Fibroblast of the conjunctiva (primary cell): ENCODE measurements at regions not wholly inside any gene's neighbourhood (a gene's known extent, or its start where the extent isn't known, plus 50 kb on each side); places are given as distances from the start of the nearest gene placed in this dataset.
A peak's percentile ranks its signal among the peaks of the same experiment; 100 is the strongest.
"Not testable (repeated sequence)": the region's sequence is repeated elsewhere in the genome, so short reads cannot be mapped to it uniquely, and the experiment has no call there.

ENCODE experiments used
- DNase-seq: peaks from one replicate; pipeline ENCODE4 v3.0.0-alpha.2; 2010; ENCODE audit warnings: low read depth

DNA sequence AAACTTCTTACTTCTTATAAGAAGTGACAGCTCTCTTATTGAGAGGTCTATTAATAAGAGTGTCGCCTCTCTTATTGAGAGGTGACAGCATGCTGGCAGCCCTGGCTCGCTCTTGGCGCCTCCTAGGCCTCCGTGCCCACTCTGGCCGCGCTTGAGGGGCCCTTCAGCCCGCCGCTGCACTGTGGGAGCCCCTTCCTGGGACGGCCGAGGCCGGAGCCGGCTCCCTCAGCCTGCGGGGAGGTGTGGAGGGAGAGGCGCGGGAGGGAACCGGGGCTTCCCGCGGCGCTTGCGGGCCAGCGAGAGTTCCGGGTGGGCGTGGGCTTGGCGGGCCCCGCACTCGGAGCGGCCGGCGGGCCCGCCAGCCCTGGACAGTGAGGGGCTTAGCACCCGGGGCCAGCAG is 554.2 kb upstream of the ACTRT1 start:
- not testable (repeated sequence) for DNase-seq

DNA sequence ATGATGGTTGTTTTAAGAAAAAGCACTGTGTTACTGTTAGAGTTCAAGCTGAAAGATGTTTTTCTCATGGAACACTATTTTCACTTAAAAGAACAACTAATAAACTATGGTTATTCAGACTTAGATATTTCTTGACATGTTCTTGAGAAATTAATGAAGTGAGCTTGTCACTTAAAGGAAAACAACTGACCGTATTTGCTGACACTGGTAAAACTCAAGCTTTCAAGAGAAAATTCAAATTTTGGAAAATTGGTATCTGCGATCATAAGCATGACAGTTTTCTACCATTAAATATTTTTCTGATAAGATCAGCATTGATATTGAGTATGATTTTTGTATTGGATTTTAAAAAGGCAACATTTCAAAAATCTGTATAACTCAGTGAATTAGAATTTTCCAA is 549.5 kb upstream of the ACTRT1 start:
- DNase-seq, result no peak

DNA sequence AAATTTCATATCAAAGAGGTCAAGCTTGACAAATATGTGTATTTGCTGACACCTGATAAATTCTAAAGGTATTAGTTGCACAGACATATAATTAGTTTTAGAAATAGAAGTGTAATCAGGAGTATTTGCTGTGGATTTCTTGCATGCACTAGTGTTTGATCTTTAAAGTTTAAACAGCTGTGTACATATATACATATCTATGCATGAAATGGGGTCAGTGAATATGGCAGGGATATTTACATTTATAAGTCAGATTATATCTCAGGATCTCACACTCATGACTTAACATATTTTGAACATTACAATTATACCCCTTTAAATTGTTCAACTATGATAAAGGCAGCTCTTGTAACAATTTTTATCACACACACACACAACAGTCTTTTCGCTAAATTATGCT is 547.4 kb upstream of the ACTRT1 start:
- DNase-seq, result no peak

DNA sequence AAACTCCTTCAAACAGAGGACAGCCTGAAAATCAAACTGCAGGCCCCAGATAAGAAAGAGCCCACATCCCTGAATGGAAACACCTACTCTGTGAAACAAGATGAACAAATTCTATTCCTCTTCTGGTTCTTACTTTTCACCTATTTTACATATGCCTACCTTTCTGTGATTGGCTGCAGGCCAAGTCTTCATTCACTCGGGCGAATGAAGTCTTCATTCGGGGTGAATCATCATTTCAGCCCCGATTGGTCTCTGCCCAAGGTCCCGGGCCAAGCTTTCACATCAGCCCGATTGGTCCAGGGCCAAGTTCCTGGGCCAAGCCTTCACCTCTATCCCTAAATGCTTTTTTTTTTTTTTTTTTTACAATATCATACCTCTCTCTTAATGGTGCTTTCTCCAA is 529.8 kb upstream of the ACTRT1 start:
- DNase-seq, result no peak

DNA sequence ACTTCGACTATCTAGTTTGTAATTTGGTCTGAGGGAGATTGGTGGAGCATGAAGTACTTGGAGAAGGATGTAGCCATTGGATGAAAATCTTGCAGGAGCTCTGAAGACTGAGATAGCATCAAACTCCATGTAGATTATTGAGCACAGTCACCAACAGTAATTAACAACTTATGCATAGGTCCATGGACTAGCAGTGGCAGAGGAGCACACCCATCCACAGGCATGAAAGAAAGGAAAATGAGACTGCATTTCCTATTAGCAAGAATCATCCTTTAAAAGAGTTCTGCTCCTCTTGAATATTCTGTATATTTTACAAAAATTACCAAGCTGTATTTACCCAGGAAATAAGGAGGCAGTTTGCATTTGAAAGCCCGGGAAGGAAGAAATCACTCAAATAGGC is 529.4 kb upstream of the ACTRT1 start:
- DNase-seq, result no peak

DNA sequence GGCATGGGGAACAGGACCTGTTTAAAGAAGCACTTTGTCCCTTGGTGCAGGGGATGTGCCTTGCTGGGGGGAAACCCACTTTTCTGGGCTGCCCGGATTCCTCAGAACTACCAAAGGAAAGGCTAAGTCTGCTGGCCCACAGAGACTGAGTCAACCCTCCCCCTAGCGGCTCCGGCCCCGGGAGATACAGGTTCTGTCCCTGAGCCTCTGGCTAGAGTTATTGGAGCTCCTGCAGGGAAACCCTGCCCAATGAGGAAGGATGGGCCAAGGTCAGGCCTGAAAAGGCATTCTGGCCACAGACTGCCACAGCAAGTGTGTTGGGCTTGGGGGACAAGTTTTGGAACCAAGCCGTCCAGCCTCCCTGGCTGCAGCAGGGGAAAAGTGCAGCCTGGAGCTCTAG is 490.9 kb upstream of the ACTRT1 start:
- DNase-seq, result no peak

DNA sequence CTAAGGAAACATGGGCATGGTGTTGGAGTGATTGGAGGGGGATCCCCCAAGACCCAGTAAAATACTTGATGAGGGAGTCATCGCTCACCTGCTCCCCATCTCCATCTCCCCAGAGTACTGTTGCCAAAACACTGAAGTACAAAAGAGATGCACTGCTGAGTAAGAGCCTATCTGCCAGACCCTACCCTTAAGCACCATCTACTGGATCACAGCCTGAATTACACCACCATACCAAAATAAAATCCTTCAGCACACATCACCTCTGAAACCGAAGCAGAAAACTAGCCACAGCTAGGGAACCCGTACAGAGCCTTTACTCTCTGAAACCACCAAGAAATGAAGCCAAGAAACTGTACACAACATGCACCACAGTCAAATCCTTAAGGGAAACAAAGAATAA is 466.3 kb upstream of the ACTRT1 start:
- no peak for DNase-seq

DNA sequence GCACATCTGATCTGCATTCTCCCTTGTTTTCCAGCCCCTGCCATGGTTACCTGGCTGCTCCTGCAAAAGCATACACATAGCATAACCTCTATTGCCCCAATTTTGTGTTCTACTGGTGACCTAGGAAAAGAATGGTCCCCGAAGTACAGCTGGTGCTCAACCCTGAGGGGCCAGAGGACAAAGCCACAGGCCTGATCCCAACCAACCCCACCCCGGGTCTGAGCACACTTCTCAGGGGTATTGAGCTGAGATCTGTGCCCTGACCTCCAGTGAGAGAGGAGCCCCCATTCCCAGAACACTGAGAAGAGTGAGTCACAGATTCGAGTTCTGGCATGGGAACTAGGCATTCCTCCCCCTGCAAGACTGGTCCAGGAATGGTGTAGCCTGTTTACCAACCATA is 465.5 kb upstream of the ACTRT1 start:
- DNase-seq, result no peak

DNA sequence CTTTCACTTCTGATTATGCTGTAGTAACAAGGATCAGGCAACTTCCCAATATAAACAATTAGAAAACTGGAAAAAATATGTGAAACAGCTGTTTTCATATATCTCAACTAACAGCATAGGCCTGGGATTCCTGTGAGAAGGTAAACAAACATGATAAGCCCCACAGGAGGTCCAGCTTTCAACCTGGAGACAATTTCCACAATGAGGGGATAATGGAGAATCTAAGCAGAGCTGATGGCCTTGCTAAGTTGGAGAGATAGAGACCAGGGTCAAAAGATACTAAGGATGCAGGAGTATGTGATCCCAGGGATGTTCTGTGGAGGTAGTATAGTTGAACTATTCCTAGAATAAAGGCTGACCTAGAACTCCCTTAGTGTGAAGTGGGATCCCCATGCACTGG is 452.3 kb upstream of the ACTRT1 start:
- DNase-seq, result no peak

DNA sequence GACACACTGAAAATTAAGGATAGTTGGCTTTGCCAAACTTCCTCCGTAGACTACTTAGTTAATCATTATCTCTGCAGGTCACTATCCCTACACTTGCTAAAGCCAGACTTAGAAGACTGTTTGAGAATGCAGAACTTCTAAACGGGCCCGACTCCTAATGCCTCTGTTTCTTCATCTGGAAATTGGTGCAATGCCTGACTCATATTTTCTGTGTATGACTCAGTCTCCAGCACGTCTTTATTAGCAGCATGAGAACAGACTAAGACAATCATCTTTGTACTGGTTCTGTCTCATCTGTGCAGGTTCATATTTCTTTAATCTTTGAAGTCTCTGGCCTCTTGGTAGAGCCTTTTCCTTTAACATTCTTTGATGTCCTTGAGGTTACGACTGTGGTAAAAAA is 411.9 kb upstream of the ACTRT1 start:
- no peak for DNase-seq

DNA sequence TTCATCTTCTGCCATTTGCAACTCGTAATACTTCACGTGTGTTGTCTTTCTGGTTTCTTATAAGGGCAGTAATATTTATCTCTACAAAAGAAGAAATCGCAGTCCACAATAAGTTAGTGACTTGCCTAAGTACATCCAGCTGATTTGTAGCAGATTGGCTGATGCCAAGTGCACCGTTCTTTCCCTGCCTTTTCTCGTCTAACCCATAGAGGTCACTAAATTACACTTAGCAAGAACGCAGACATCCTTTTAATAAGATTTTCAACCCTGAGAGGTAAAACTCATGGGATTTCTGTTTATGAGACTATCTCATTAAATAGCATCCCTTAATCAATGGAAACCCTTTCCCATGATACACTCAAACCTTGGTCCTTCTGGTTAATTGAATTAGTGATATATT is 408.6 kb upstream of the ACTRT1 start:
- no peak for DNase-seq

DNA sequence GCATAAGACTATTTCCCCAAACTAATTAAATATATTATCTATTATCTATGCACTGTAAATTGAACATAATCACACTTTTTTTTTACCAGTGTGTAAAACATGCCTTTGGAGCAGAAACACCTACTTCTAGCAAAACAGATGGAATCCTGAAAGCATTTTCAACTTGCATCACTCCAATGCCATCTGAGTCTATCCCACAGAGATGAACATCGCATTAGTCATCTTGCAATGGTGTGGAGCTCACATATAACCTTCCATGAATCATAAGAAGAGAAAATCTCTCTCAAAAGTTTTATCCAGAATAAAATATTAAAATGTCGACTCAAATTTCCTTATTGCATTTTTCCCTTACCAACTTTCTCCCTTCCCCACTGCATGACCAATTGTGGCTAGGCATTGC is 406.7 kb upstream of the ACTRT1 start:
- DNase-seq, result peak; percentile 6

DNA sequence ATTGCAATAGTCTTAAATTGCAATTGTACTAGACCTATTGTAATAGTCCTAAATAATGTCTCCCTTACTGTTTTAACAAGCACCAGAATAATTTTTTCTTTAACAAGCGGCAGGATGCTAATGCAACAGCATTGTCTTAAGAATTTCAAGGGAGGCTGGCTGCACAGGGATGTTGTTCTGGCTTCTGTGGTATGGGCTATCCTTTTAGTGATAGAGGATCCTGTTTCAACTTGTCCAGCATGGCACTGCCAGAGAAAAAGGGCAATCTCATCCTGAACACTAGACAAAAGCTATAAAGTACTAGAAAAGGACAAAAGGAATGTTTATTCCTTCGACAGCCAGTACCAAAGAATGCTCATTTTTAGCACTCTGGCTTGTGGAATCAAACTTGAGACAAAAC is 405.5 kb upstream of the ACTRT1 start:
- no peak for DNase-seq

DNA sequence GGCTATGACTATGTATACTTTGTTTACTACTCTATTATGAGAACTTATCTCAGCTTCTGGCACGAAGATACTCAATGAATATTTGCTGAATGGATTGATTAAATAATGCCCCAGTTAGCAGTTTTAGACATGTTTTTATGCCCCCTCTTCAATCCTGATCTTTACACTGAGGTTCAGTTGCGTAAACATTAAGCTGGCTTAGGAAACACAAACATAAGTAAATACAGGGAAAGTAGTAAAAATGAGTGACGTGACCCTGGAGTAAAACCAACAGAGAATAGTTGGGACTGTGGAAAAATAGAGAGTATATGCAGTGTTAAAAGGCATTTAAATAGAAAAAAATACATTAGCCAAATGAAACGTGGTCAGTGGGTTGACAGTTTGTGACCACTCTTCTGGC is 387.0 kb upstream of the ACTRT1 start:
- no peak for DNase-seq

DNA sequence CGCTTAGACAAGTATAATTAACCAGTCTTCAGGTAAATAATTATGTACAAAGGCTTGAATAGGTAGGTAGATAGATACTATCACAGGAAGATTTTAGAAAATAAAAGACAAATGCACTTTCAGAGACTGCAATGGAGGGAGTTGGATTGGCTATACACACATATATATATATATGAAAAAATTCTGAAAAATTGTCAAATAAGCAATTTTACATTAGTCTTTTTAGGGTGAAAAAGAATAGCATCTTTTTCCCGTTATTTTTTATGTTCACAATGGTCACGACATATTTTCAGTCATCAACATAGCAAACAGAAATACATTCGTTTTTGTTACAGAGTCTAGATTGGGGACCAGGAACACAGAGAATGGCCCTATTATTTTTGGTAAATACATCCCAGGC is 385.9 kb upstream of the ACTRT1 start:
- DNase-seq, result no peak

GRCh38 chrX:128436397-128437103 is 384.3 kb upstream of the ACTRT1 start:
- DNase-seq, result no peak

- DNase-seq, result no peak
Observed at GRCh38 chrX:128425546-128425945, 373.3 kb upstream of the ACTRT1 start.

GRCh38 chrX:128408842-128409241 is 356.6 kb upstream of the ACTRT1 start:
- DNase-seq, result no peak

DNA sequence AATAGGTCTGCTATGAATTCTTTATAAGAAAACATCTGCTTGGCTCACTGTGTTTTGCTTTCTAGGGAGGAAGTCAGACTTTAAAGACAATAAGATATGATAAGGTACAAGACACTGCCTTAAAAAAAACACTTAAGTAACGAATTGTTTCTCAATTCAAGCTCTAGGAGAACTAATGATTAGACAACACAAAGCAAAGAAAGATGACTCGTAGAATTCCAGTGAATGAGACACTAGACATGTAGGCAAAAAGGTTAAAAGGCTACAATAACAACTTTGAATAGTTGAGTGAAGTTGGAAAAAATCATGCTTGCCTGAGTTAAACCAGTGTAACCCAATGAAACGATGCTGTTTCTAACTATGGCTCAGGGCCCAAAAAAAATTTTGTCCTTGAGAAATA is 344.4 kb upstream of the ACTRT1 start:
- no peak for DNase-seq

GRCh38 chrX:128383846-128384245 is 331.6 kb upstream of the ACTRT1 start:
- not testable (repeated sequence) for DNase-seq

GRCh38 chrX:128365492-128365891 is 313.3 kb upstream of the ACTRT1 start:
- DNase-seq, result no peak

DNA sequence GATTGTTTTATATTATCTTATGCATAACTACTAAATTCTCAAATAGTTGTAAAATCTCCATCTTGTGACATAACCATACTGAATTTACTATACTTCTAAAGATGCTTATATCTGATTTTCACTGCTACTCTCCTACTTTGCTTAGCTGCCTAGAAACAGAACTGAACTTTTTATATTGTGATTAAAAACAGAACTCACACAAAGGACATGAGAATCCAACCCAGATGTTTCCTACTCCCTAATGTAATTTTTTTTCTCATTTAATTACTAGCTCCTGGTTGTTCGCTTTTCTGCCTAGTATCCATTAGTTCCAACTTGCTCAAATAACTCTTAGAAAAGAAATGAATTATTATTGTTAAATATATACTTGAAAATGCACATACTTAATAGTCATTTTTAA is 283.5 kb upstream of the ACTRT1 start:
- no peak for DNase-seq

- DNase-seq, result no peak
Observed at GRCh38 chrX:128334821-128335220, 282.6 kb upstream of the ACTRT1 start.

GRCh38 chrX:128310912-128311311 is 258.7 kb upstream of the ACTRT1 start:
- DNase-seq, result no peak

- DNase-seq, result no peak
Observed at GRCh38 chrX:128309311-128309710, 257.1 kb upstream of the ACTRT1 start.
